GM12878 (cell line): ENCODE measurements at regions not wholly inside any gene's neighbourhood (a gene's known extent, or its start where the extent isn't known, plus 50 kb on each side); places are given as distances from the start of the nearest gene placed in this dataset.

ENCODE experiments used
- ATAC-seq: fragments of 200-7000 bp; cut with Tn5 transposase; 3 replicates; pipeline ENCODE4 v1.9.1; 2020; ENCODE audit warnings: mild to moderate bottlenecking, moderate library complexity
- BruUV-seq: library from RNA; stranded (reverse); fragments of 400-500 nt; replicated peaks from 2 replicates; lab custom pipeline; 2021; lab: Mats Ljungman, UMichigan
- CTCF ChIA-PET: fragments of 300-600 bp; sonication (Branson Sonifier 250); formaldehyde crosslinking; extraction: SDS; loops from one replicate; lab custom pipeline; 2021; ENCODE audit warnings: inconsistent platforms; lab: Yijun Ruan, JAX
- POLR2A ChIA-PET: fragments of 350-600 bp; formaldehyde crosslinking; extraction: SDS; loops from one replicate; lab custom pipeline; 2021; ENCODE audit warnings: inconsistent platforms; lab: Charles Lee
- RAD21 ChIA-PET: fragments of 300-600 bp; sonication (Branson Sonifier 250); formaldehyde crosslinking; loops from one replicate; lab custom pipeline; 2023; ENCODE audit warnings: antibody characterized with exemption; ENCODE audit not compliant: unreplicated experiment; lab: Charles Lee
- SMC1A ChIA-PET: fragments of 300-600 bp; sonication (Branson Sonifier 250); formaldehyde crosslinking; loops from one replicate; lab custom pipeline; 2023; ENCODE audit not compliant: unreplicated experiment, uncharacterized antibody; lab: Charles Lee
- DNase-seq: peaks from one replicate; pipeline ENCODE4 v3.0.0-alpha.2; 2011; ENCODE audit warnings: low read depth, low spot score
- FAIRE-seq: peaks from 3 replicates; lab custom pipeline; 2011; peaks lifted over from hg19 to GRCh38; lab: Jason Lieb, UNC
- H2AFZ ChIP-seq: 2 replicates; pipeline ENCODE4 v1.6.0; 2011; ENCODE audit warnings: low read depth, low read length, control low read depth; ENCODE audit not compliant: control insufficient read depth
- H3K27ac ChIP-seq: 2 replicates; pipeline ENCODE4 v1.5.1; 2011; ENCODE audit warnings: control low read depth; ENCODE audit not compliant: control insufficient read depth, insufficient read depth
- H3K27me3 ChIP-seq, 2 experiments: replicated peaks in 1 of 2; 2 replicates each; pipeline versions ENCODE4 v1.6.0 to v1.6.1; 2011; ENCODE audit warnings: low read length in 1 of 2; ENCODE audit not compliant: control insufficient read depth in 2 of 2, insufficient read depth in 2 of 2
- H3K36me3 ChIP-seq, 2 experiments: 2 replicates each; pipeline ENCODE4 v1.5.1; 2011; ENCODE audit warnings: low read length in 1 of 2; ENCODE audit not compliant: control insufficient read depth in 2 of 2, insufficient read depth in 2 of 2
- H3K4me1 ChIP-seq: 2 replicates; pipeline ENCODE4 v1.6.1; 2011; ENCODE audit warnings: mild to moderate bottlenecking, low read length, moderate library complexity, mixed read lengths; ENCODE audit not compliant: control insufficient read depth, insufficient read depth
- H3K4me2 ChIP-seq: 2 replicates; pipeline ENCODE4 v1.6.0; 2011; ENCODE audit warnings: control low read depth; ENCODE audit not compliant: control insufficient read depth, insufficient read depth
- H3K4me3 ChIP-seq: fragments of 200-600 bp; sonication (generic); 2 replicates; pipeline ENCODE4 v1.5.1; 2016
- H3K79me2 ChIP-seq: 2 replicates; pipeline ENCODE4 v1.6.0; 2011; ENCODE audit warnings: low read length; ENCODE audit not compliant: control insufficient read depth, insufficient read depth
- H3K9ac ChIP-seq: 2 replicates; pipeline ENCODE4 v1.8.0; 2011; ENCODE audit warnings: low read length, control low read depth, mixed read lengths; ENCODE audit not compliant: control insufficient read depth, insufficient read depth
- H3K9me3 ChIP-seq: replicated peaks from 3 replicates; pipeline ENCODE4 v1.5.1; 2011; ENCODE audit warnings: mild to moderate bottlenecking, low read length; ENCODE audit not compliant: control insufficient read depth, insufficient read depth
- H4K20me1 ChIP-seq: 2 replicates; pipeline ENCODE4 v1.6.0; 2011; ENCODE audit not compliant: control insufficient read depth, insufficient read depth
- ATF2 ChIP-seq: IDR thresholded peaks from 2 replicates; pipeline ENCODE4 v1.6.1; 2012; ENCODE audit warnings: low read length, inconsistent platforms
- CBX3 ChIP-seq: fragments of 200-600 bp; sonication (generic); IDR thresholded peaks from 2 replicates; pipeline ENCODE4 v1.6.1; 2016; ENCODE audit warnings: low read depth, borderline replicate concordance
- CEBPB ChIP-seq, 2 experiments: fragments of 150-350 bp in 1 of 2; IDR thresholded peaks; 2 replicates each; pipeline ENCODE4 v1.6.1; 2012 to 2014; ENCODE audit warnings: low read depth in 2 of 2, low read length in 2 of 2, borderline replicate concordance in 1 of 2, inconsistent platforms in 1 of 2
- FOXK2 ChIP-seq: fragments of 450-650 bp; IDR thresholded peaks from 2 replicates; pipeline ENCODE4 v1.6.1; 2017; ENCODE audit warnings: mild to moderate bottlenecking, moderate library complexity
- GATAD2B ChIP-seq: fragments of 450-650 bp; conservative IDR thresholded peaks from 2 replicates; pipeline ENCODE4 v1.6.1; 2017; ENCODE audit warnings: low read depth, mild to moderate bottlenecking, moderate library complexity
- HCFC1 ChIP-seq: fragments of 150-350 bp; IDR thresholded peaks from 2 replicates; pipeline ENCODE4 v1.6.1; 2014; ENCODE audit warnings: low read length
- NFXL1 ChIP-seq: fragments of 450-650 bp; IDR thresholded peaks from 2 replicates; pipeline ENCODE4 v1.6.1; 2017; ENCODE audit warnings: antibody characterized with exemption, mild to moderate bottlenecking, borderline replicate concordance
- NR2F1 ChIP-seq: fragments of 450-650 bp; conservative IDR thresholded peaks from 2 replicates; pipeline ENCODE4 v1.6.1; 2017; ENCODE audit warnings: mild to moderate bottlenecking
- RB1 ChIP-seq: fragments of 450-650 bp; formaldehyde crosslinking; IDR thresholded peaks from 2 replicates; pipeline ENCODE4 v1.6.1; 2017; ENCODE audit warnings: mild to moderate bottlenecking, borderline replicate concordance
- ZBTB4 ChIP-seq: fragments of 450-650 bp; formaldehyde crosslinking; IDR thresholded peaks from 2 replicates; pipeline ENCODE4 v1.4.0; 2022; ENCODE audit warnings: mild to moderate bottlenecking, moderate library complexity
- WGBS: methylation state at CpG from one replicate; pipeline ENCODE4 v1.1.6; 2016; ENCODE audit warnings: low lambda C conversion rate; ENCODE audit not compliant: insufficient replicate concordance, insufficient coverage; ENCODE audit errors: missing lambda C conversion rate; 5-methylcytosine and 5-hydroxymethylcytosine counted together
- in situ Hi-C: fragments of 300-500 bp; cut with MboI; formaldehyde crosslinking; loops from 9 replicates; pipeline ENCODE4 v1.14.3; 2018; ENCODE audit warnings: mixed read lengths
- intact Hi-C: fragments of 100-400 bp; cut with micrococcal nuclease; formaldehyde crosslinking; loops from one replicate; pipeline ENCODE4 v1.14.2; 2022; ENCODE audit not compliant: unreplicated experiment

- Histone ChIP-seq H3K9ac (no peak overlapping the region), H2AFZ (no peak overlapping the region), H3K9me3 (no peaks in the 10 kb centered on the region), H3K36me3 (no peaks in the 10 kb centered on the region), H3K27ac (no peak overlapping the region), H3K4me2 (no peak overlapping the region), H3K79me2 (no peaks in the 10 kb centered on the region), H4K20me1 (no peaks in the 10 kb centered on the region), H3K4me1 (no peaks in the 10 kb centered on the region), H3K4me3 (no peak overlapping the region), H3K27me3 (peaks cover 0 to 3% of the 10 kb centered on the region in 2 experiments; a peak in 1 of 4 replicates)
- FAIRE-seq (no peak), ATAC-seq (peak; percentile 31; the same call in 1 of the 3 replicates), DNase-seq (no peak)
- POLR2A ChIA-PET, result no interaction called here
- CTCF ChIA-PET, result no interaction called here
- TF ChIP-seq NR2F1 (no peak), CEBPB (IDR thresholded peaks at IDR 0.05; ENCODE audit: borderline replicate concordance in 1 of 2, low read depth in 2 of 2, low read length in 2 of 2) (no peak)
- no TSS peak for BruUV-seq
- in situ Hi-C loops (no loop called here), intact Hi-C loops (no loop called here)
- RAD21 ChIA-PET, result no interaction called here
- 0% methylated on average over 1 of the region's 1 CpG for WGBS
- SMC1A ChIA-PET, result interaction anchor here (1.2 kb wide), 1 partner anchor 21 kb away, joined by 3 read pairs; no protein-coding TSS in a partner anchor
Observed at GRCh38 chrX:46204721-46205422, 340.3 kb downstream of the ZNF674 start.

- ChIA-PET SMC1A (interaction anchor here (0.6 kb wide), 1 partner anchor 17 kb away, joined by 3 read pairs; no protein-coding TSS in a partner anchor), POLR2A (no interaction called here), RAD21 (no interaction called here), CTCF (interaction anchor here (0.6 to 0.8 kb wide), 2 partner anchors 9 to 55 kb away, joined by 3 read pairs; no protein-coding TSS in a partner anchor)
- H3K27ac ChIP-seq, result no peak overlapping the region
- no peaks in the 10 kb centered on the region for H3K9me3 ChIP-seq
- H3K4me1 ChIP-seq, result no peaks in the 10 kb centered on the region
- no peak for ATAC-seq
- H2AFZ ChIP-seq, result no peak overlapping the region
- H3K9ac ChIP-seq, result no peak overlapping the region
- peaks cover 0 to 3% of the 10 kb centered on the region in 2 experiments; a peak in 1 of 4 replicates for H3K27me3 ChIP-seq
- no peak overlapping the region for H3K4me3 ChIP-seq
- FAIRE-seq, result no peak
- H3K4me2 ChIP-seq, result no peak overlapping the region
- H3K36me3 ChIP-seq, result no peaks in the 10 kb centered on the region
- DNase-seq, result no peak
- H3K79me2 ChIP-seq, result no peaks in the 10 kb centered on the region
- BruUV-seq, result no TSS peak
- in situ Hi-C loops (no loop called here), intact Hi-C loops (no loop called here)
- WGBS, result 32% methylated on average over 9 of the region's 10 CpGs
- no peaks in the 10 kb centered on the region for H4K20me1 ChIP-seq
- TF ChIP-seq RB1 (no peak), FOXK2 (no peak), HCFC1 (no peak), CEBPB (IDR thresholded peaks at IDR 0.05; ENCODE audit: borderline replicate concordance in 1 of 2, low read depth in 2 of 2, low read length in 2 of 2) (no peak), CBX3 (no peak), ATF2 (no peak), ZBTB4 (no peak), GATAD2B (no peak), NFXL1 (no peak)
Observed at GRCh38 chrX:46202733-46203514, 342.3 kb downstream of the ZNF674 start.
